Glomerular endothelial cell (primary cell): ENCODE measurements at regions not wholly inside any gene's neighbourhood (a gene's known extent, or its start where the extent isn't known, plus 50 kb on each side); places are given as distances from the start of the nearest gene placed in this dataset.

Experiments
- DNase-seq: peaks from one replicate; pipeline ENCODE4 v3.0.0-alpha.2; 2011; ENCODE audit warnings: low read depth, low spot score; ENCODE audit errors: extremely low read depth

DNA sequence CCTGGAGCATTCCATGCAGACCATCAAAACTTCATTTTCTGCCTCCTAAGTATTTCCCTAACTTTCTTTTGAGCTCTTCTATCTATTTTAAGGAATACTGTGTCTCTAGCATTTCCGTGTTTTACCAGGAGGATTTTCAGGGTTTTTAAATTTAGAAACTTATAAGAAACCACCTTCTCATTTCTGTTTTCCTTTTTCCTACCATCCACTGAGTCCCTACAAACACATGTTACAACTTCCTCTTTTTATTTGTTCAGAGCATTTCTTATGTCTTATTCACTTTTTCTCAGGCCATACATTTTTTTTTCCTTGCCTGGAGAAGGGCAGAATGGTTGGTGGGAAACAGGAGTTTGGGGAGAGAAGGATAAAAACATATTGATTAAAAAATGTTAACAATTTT, 130.0 kb upstream of the BMP5 start:
- no peak for DNase-seq

DNA sequence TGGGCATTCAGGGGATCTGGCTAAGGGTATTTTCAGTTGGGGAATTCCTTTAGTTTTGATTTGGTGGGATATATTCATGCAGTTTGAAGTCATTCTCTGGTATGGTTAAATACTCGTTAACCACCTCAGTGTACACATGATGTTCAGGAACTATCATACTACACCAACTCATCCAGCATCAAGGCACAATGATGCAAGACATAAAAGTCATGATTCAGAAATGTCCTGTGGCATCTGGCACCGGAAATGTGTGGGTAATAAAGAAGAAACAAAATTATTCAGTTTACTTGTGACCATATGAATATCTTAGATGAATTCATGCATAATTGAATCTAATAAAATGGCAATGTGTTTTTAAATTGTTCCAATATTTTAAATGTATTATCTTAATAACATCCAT, 129.0 kb upstream of the BMP5 start:
- no peak for DNase-seq

DNA sequence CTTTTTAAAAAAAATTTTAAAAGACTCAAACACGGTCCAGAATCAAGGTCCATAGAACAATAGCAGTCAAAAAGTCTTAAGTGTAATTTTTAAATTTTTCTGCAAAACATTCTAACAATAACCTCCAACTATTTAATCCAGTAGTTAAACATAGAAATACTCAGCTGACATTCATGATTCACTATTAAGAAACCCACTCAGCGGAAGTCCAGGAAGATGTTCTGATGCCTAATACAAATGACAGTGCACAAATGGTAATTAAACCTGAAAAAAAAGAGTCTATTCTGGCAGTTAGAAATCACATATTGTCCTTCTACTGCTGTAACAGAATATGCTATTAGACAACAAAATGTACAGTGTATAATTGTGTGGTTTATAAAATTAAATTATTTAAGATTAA, 128.2 kb upstream of the BMP5 start:
- no peak for DNase-seq

DNA sequence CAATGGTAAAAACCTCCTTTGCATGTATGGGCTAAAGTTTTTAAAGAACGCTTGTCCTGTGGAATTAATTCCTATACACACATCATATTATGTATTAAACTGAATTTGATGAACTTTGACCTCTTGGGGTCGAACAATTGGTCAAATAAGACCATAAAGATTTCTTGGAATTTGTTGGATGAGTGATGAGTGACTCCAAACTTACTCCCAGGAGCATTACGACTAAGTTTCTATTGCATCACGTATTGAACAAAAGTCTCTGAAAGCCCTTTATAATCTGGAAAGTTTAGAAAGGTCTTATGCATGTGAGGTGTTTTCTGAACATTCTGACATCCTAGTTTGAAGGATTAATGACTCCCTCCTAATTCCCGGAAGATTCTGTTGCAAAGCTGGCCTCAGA, 126.9 kb upstream of the BMP5 start:
- no peak for DNase-seq

DNA sequence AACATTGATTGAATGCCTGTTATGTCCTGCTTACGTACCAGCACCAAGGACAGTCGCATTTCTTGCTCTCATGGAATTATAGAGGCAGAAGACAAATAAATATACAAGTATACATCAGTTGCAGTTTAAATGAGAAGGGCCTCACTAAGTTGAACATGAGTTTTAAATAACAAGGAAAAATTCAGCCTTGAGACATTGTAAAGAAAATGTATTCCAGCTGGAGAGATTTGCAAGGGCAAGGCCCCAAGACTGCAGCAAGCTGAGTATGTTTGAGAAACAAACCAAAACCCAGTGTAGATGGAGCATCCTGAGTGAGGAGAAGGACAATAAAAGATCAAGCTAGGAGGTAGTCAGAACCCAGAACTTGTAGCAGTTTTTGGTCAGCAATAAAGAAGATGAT, 123.2 kb upstream of the BMP5 start:
- no peak for DNase-seq

DNA sequence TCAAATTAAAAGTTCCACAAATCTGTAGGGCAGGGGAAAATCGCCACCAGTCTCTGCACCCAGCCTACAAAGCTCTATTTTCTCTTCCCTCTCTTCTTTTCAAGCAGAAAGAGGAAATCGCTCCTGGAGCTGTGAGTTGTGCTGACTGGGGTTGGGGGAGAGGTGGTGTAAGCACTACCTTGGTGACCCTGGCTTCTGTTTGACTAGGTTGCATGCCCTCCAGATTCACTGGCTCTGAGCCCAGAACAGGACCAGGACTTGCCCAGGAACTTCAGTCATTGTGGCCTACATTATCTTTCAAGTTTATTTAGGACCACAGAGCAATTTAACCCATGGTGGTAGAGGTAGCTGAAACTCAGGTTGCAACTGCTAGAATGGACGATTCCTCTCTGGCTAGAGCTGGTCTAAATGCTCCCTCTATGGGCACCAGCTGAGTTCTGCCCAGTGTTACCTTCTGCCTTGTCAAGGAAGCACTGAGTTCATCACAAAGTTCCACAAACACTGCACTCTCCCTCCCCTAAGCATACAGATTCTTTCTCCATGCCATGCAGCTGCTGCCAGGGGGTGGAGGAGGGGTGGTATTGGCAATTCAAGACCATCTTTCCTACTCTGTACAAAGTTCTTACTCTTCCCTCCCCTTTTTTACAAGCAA, 122.0 kb upstream of the BMP5 start:
- DNase-seq: no peak

DNA sequence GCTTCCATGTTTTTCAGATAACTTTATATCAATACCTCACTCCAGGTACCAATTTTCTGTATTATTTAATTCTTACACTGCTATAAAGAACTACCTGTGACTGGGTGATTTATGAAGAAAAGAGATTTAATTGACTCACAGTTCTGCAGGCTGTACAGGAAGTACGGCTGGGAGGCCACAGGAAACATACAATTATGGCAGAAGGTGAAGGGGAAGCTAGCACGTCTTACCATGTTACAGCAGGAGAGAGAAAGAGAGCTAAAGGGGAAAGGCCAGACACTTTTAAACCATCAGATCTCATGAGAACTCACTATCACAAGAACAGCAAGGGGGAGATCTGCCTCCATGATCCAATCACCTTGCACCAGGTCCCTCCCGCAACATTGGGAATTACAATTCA, 119.1 kb upstream of the BMP5 start:
- no peak for DNase-seq

DNA sequence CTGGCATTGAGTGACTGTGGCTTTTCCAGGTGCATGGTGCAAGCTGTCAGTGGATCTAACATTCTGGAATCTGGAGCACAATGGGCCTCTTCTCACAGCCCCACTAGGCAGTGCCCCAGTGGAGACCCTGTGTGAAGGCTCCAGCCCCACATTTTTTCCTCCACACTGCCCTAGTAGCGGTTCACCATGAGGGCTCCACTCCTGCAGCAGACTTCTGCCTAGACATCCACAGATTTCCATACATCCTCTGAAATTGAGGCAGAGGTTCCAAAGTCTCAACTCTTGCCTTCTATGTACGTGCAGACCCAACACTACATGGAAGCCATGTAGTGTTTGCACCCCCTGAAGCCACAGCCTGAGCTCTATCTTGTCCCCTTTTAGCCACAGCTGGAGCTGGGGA, 118.0 kb upstream of the BMP5 start:
- no peak for DNase-seq

DNA sequence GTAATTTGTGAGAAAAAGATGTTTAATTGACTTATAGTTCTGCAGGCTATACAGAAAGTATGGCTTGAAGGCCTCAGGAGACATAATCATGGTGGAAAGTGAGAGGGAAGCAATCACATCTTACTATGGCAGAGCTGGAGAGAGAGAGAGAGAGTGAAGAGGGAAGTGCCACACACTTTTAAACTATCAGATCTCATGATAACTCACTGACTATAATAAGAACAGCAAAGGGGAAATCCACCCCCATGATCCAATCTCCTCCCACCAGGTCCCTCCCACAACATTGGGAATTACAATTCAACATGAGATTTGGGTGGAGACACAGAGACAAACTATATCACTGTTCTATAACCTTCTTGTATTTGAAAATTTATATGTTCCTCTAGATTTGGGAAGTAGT, 117.2 kb upstream of the BMP5 start:
- no peak for DNase-seq

DNA sequence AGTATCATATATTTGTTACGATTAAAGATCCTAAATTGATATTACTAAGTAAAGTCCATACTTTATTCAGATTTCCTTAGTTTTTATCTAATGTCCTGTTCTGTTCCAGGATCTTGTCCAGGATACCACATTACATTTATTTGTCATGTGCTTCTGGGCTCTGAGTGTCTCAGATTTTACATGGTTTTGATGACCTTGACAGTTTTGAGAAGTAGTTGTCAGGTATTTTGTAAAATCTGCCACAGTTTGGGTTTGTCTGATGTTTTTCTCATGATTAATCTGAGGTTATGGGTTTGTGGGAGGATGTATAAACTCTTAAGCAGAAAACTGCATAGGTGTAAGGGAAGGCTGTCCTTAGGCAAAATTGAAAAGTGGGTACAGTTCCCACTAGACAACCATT, 109.9 kb upstream of the BMP5 start:
- DNase-seq: no peak

DNA sequence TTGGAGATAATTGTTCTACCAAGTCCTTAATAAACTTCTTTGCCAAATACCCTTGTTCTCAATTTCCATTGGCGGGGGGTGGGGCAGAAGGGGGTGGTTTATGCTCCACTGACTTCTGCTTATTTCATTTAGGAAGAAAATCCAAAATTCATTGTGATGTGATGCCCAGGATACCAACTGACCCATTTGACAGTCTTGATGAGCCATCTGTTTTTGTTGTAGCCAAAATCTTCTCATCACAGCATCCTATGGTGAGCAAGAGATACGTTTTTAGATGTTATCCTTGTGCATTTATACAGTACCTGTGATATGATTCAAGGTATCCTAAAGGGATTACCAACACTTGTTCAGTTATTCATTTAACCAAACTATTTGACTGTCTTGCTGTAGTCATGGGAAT, 108.5 kb upstream of the BMP5 start:
- no peak for DNase-seq

DNA sequence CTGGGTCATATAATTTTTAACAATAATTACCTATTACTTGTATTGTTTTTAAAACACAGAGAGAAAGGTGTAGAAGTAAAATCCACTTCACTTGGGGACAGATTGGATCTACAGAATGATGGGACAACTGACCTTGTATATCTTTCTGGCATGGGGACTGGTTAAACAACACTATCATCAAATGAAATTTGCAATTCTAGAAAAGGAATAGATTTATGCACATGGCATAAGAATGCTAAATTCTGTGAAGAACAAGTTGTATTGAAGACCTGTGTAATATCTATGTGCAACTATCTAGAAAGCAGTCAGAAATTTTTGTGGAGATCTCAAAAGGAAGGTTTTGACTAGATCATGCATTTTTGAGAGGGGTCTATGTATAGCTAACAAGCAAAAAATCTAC, 106.3 kb upstream of the BMP5 start:
- no peak for DNase-seq

DNA sequence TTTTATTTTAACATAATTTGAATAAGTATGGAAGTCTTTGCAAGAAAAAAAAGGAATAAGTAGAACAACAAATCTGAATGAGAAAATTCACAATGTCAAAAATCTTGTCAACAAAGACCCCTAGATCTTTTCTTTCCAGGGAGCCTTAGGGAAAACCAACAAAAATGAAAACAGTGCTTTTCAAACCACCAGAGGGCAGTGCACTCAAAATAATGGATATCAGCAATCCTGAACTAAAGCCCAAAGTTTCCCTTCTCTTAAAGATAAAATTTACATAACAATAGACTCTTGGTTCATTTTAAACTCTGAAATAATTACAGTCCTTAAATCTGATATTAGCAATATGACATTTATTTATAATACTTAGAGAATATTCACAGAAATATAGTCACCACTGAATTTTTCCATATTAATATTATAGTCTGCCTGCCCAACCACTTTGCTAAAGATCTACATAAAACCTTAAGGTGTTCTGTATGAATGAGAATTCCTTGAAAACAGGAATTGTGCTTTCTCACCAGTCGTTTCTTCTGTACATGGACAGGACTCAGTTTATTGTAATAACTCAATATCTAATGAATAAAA, 105.3 kb upstream of the BMP5 start:
- peak; percentile 27 for DNase-seq

DNA sequence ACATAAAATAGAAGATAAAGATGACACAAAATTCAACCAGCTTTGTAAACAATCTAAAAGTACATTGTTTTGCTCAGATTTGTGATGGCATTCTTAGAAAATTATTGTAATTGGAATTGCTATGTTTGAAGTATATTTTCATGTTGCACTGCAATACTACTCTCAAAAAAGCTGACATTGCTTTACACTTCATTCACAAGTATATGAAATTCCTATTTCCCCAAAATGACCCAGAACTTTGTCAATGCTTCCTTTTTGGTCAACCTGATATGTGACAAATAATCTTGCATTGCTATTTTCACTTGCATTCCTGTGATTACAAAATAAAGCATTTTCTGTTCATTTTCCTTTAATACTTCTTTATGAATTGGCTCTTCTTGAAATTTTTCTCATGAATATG, 104.1 kb upstream of the BMP5 start:
- no peak for DNase-seq

DNA sequence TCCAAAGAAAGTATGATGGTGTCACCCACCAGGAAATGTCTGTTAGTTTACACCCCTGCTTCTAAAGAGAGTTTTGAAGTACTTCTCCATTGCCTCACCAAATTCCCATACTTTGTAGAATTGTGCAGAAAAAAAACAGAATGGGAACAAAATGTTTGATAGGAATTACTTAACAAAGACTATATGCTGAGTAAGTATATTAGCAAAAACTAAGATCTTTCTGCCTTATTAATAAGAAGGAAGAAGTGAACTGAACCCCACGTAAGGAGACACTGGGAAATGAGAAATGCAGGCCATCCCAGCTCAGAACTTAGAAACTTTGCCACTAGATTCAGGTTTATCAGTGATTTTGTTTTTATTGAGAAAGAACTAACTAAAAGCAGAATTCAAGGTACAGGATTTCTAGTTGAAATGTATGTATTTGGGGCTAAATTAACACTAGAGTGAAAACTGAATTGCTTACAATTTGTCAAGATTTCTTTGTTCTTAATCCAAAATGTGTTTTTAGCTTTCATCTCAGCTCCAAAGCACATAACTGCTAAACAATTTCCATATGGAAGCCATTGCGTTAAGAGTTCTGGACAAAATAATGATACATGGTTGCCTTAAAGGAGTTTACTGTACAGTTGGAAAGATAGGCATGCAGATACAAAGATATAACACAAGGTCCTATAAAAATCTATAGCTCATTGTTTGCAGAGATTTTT, 102.7 kb upstream of the BMP5 start:
- no peak for DNase-seq

DNA sequence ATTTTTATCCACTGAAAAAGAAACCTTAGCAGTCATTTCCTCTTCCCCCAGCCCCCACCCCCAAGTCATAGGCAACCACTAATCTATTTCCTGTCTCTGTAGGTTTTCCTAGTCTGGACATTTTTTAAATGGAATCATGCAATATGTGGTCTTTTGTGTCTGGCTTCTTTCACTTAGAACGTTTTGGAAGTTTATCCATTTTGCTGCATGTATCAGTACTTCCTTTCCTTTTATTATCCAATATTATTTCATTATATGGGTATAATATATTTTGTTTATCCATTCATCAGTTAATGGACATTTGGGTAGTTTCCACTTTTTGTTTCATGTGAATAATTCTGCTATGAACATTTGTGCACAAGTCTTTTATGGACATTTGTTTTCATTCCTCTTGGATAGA, 99.3 kb upstream of the BMP5 start:
- DNase-seq: no peak

DNA sequence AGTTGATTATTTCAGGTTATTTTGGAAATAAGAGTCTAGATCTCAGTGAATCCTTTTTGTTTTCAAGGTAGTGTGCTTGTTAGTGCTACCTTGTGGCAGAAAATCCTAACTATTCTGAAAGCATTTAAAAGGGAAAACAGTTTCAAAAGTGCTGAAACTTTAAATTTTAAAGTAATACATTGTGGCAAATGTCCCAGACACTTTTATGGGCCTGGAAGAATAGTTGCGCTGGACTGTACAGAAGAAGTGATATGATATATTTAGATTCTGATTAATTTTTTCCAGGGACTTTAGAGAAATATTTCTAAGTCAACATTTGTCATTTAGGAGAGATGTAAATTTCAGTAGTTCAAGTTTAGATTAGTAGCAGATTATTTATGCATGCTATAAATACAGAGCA, 96.7 kb upstream of the BMP5 start:
- DNase-seq: no peak

DNA sequence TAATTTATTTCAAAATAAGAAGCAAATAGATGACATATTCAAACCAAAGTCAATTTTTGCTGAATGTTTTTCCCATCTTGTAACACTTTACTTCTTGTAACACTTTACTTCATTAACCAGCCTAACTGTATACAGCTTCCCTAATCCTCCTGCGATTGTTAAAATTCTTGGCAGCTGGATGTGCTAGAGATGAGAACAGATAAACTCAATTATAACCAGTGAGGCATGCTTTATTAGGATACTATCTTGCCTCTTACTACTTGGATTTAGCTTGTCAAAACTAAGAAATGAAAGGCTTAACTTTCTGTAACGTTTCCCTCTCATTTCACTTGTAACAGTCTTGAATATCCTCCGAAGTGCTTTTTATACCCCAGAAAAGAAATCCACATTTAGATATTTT, 94.1 kb upstream of the BMP5 start:
- DNase-seq: no peak

DNA sequence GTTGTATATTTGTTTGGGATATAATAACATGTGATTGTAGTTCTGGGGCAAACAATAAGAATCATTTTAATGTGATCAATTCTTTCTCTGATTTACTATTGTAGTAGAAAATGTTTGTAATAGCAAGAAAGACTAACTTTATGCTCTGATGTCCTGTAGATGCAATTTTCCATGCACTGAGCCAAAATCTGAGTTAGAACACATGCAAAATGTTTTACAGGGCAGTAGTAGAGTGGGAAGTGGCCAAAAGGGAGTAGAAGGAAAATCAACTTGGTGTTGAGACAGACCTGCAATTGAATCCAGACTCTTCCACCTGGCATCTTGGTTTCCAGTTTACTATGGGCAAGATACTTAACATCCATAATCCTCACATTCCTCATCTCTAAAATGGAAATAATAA, 93.5 kb upstream of the BMP5 start:
- DNase-seq: no peak

DNA sequence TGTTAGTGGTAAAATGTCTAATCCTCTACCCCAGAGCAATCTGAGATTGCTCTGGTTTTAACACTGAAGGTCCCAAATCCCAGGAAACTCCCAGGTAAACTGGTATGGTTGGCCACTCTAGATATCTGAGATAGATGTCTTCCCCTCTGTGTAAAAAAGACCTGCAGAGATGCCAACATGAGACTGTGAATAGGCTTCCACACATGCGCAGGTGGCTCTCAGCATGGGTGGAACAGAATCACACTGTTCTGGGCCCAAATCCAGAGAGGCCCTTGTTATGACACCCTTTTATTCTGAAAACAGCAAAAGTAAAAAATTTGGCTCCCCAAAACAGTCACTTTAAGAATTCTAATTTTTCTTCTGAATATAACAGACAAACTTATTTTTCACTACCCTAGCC, 88.7 kb upstream of the BMP5 start:
- DNase-seq: no peak

DNA sequence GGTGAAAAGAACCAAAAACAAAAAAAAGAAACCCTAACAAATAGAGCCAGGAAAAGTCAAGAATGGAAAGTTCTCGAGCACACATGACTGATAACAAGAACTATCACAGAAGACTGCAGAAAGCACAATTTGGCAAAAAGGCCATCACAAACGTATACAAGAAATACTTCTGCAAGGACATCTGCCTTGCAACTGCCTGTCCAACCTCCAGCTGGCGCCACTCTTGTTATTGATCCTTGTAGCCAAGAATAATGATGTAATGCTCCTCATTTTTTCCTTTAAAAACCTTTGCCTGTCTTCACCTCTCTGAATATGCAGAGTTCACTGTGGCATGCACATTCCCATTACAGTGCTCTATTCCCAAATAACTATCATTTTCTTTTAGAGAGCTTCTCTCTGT, 87.9 kb upstream of the BMP5 start:
- DNase-seq: no peak

DNA sequence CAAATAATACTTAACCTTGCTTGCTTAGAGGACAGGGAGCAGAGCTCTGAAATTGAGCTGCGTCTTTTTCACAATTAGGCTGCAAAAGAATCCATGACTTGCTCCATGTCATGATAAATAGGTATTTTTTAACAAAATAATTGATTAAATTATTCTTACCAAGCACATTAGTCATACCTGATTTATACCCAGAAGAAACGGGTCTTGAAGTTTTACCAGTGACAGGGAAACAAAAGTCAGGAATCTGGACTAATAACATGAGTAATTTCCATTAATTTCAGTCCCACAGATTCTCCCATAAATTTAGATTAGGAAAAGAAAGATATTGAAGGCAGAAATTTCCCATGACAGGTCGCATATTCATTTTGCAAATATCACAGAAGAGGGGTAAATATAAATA, 85.0 kb upstream of the BMP5 start:
- DNase-seq: no peak

DNA sequence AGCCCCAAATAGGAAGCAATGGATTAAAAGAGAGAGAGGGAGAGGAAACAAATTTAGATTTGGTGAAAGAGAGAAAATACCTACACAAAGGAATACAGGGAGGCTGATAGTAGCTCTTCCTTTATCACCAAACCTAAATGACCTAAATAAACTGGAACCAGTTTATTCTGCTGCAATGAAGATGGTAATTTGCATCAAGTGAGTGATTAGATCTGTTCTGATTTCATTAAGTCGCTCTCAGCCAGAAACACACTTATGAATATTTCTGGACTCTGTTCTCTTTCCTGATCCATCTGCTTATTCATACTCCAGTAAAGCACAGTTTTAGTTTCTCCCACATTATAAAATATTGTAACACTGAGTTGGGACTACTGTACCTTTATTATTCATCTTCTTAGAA, 83.4 kb upstream of the BMP5 start:
- no peak for DNase-seq
